GM19324 (cell line): ENCODE measurements at regions not wholly inside any gene's neighbourhood (a gene's known extent, or its start where the extent isn't known, plus 50 kb on each side); places are given as distances from the start of the nearest gene placed in this dataset.

ENCODE experiments used
- ATAC-seq: cut with Tn5 transposase; IDR thresholded peaks from one replicate; pipeline ENCODE4 v1.9.1; 2021; ENCODE audit warnings: mild to moderate bottlenecking, moderate library complexity; ENCODE audit not compliant: unreplicated experiment, low FRiP score

GRCh38 chr2:23159746-23160405 lies 225.1 kb upstream of the KLHL29 start:
- ATAC-seq: no peak

GRCh38 chr2:23164173-23164572 lies 220.8 kb upstream of the KLHL29 start:
- ATAC-seq: no peak

- no peak for ATAC-seq
Observed at GRCh38 chr2:23169896-23170295, 215.1 kb upstream of the KLHL29 start.

- no peak for ATAC-seq
Observed at GRCh38 chr2:23171108-23171507, 213.9 kb upstream of the KLHL29 start.

- no peak for ATAC-seq
Observed at GRCh38 chr2:23178396-23178795, 206.6 kb upstream of the KLHL29 start.

- no peak for ATAC-seq
Observed at GRCh38 chr2:23183733-23184132, 201.2 kb upstream of the KLHL29 start.

GRCh38 chr2:23198316-23199114 lies 186.5 kb upstream of the KLHL29 start:
- no peak for ATAC-seq

GRCh38 chr2:23199115-23199918 lies 185.7 kb upstream of the KLHL29 start:
- ATAC-seq: no peak

- no peak for ATAC-seq
Observed at GRCh38 chr2:23200068-23200786, 184.8 kb upstream of the KLHL29 start.

GRCh38 chr2:23200787-23201114 lies 184.2 kb upstream of the KLHL29 start:
- no peak for ATAC-seq

- no peak for ATAC-seq
Observed at GRCh38 chr2:23203383-23203782, 181.6 kb upstream of the KLHL29 start.

- no peak for ATAC-seq
Observed at GRCh38 chr2:23204685-23205242, 180.2 kb upstream of the KLHL29 start.

- ATAC-seq: no peak
Observed at GRCh38 chr2:23206650-23207049, 178.3 kb upstream of the KLHL29 start.

- no peak for ATAC-seq
Observed at GRCh38 chr2:23207871-23208270, 177.1 kb upstream of the KLHL29 start.

GRCh38 chr2:23208339-23208738 lies 176.6 kb upstream of the KLHL29 start:
- no peak for ATAC-seq

- ATAC-seq: no peak
Observed at GRCh38 chr2:23209059-23209458, 175.9 kb upstream of the KLHL29 start.

- ATAC-seq: no peak
Observed at GRCh38 chr2:23211987-23212583, 172.9 kb upstream of the KLHL29 start.

- no peak for ATAC-seq
Observed at GRCh38 chr2:23213196-23213595, 171.8 kb upstream of the KLHL29 start.

- ATAC-seq: no peak
Observed at GRCh38 chr2:23215016-23215415, 170.0 kb upstream of the KLHL29 start.

GRCh38 chr2:23219666-23220065 lies 165.3 kb upstream of the KLHL29 start:
- ATAC-seq: no peak
